ENCODE measurements at regions not wholly inside any gene's neighbourhood (a gene's known extent, or its start where the extent isn't known, plus 50 kb on each side); places are given as distances from the start of the nearest gene placed in this dataset.
A peak's percentile ranks its signal among the peaks of the same experiment; 100 is the strongest.

DNA sequence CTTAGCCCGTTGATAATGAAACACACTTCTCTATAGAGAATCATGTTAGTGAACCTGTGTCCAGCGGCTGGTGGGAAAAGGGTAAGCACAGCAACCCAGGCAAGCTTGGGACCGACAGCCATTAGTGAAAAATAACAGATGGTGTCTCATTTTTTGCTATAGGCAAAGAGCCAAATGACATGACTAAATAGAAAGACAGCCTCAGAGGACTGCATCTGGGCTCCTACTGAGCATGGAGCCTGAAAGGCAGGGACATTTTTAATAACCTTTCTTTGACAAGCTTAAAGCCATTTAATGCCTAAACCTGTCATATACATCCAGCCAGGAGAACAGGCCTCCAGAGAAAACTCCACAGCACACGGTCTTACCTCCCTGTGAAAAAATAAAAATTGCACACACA, 67.0 kb downstream of the FANCF start:
- H3K4me1 ChIP-seq (ENCODE audit: control insufficient read depth in 1 of 2, insufficient read depth in 2 of 2, low read depth in 1 of 2, low read length in 1 of 2) = peaks cover 0 to 18% of the 10 kb centered on the region in 2 experiments; a peak in 2 of 4 replicates
- 0 out of 2 replicates have a peak overlapping the region, but pooled peaks have one; percentile 8 for H3K4me2 ChIP-seq
- no peaks in the 10 kb centered on the region for H3F3A ChIP-seq (replicated peaks; ENCODE audit: insufficient read depth)
- TF ChIP-seq NRF1 (IDR thresholded peaks at IDR 0.05; ENCODE audit: low read depth, low read length) = no peak
- TF ChIP-seq EP300 (IDR thresholded peaks at IDR 0.05; ENCODE audit: borderline replicate concordance in 1 of 2, low read depth in 1 of 2, low read length in 1 of 2) = peak in 1 of 2 experiments; percentile 63; a peak in 2 of 4 replicates
- peak; percentile 48 for TF ChIP-seq CHD2 (IDR thresholded peaks at IDR 0.05; ENCODE audit: low read length, partially characterized antibody)
- TF ChIP-seq, protein P1, sequence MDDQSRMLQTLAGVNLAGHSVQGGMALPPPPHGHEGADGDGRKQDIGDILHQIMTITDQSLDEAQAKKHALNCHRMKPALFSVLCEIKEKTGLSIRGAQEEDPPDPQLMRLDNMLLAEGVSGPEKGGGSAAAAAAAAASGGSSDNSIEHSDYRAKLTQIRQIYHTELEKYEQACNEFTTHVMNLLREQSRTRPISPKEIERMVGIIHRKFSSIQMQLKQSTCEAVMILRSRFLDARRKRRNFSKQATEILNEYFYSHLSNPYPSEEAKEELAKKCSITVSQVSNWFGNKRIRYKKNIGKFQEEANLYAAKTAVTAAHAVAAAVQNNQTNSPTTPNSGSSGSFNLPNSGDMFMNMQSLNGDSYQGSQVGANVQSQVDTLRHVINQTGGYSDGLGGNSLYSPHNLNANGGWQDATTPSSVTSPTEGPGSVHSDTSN (IDR thresholded peaks at IDR 0.05) = peak; percentile 20; the same call in 1 of the 2 replicates
- peak; percentile 54 for TF ChIP-seq MXI1 (IDR thresholded peaks at IDR 0.05; ENCODE audit: low read depth, low read length)
- TF ChIP-seq RAD21 (IDR thresholded peaks at IDR 0.05; ENCODE audit: low read length) = 0 out of 2 replicates have a peak, but pooled peaks have one; percentile 22
- 0 out of 2 replicates have a peak, but pooled peaks have one; percentile 14 for TF ChIP-seq RCOR1 (IDR thresholded peaks at IDR 0.05; ENCODE audit: low read length)
- peak; percentile 47; the same call in 1 of the 2 replicates for TF ChIP-seq GATA2 (CRISPR knock-in tag; IDR thresholded peaks at IDR 0.05)
- TF ChIP-seq NFIC (IDR thresholded peaks at IDR 0.05; ENCODE audit: borderline replicate concordance) = peak; percentile 18; the same call in 1 of the 2 replicates
- no peak for TF ChIP-seq RXRA (IDR thresholded peaks at IDR 0.05; ENCODE audit: borderline replicate concordance, low read depth)
- TF ChIP-seq EZH2phosphoT487 (IDR thresholded peaks at IDR 0.05; ENCODE audit: borderline replicate concordance, low read depth) = no peak
- TF ChIP-seq TCF12 (IDR thresholded peaks at IDR 0.05) = peak; percentile 57; the same call in 1 of the 2 replicates
- no peak for TF ChIP-seq YY1 (IDR thresholded peaks at IDR 0.05; ENCODE audit: low read depth)
- ChIA-PET CTCF (interaction anchor here (0.7 to 6.1 kb wide), 4 partner anchors 16 to 238 kb away, joined by 3 to 40 read pairs (median 4); no protein-coding TSS in a partner anchor), POLR2A (interaction anchor here (1.3 to 1.4 kb wide), 2 partner anchors 9 to 66 kb away, joined by 4 to 5 read pairs; partner anchors contain the start of gene FANCF)
- peak overlapping the region in 1 of 2 experiments; percentile 97; a peak in 2 of 4 replicates for H3K27ac ChIP-seq (ENCODE audit: low read depth in 2 of 2, low read length in 1 of 2)
- 3% methylated on average over 4 of the region's 4 CpGs for WGBS (ENCODE audit: low lambda C conversion rate)
- H3K9ac ChIP-seq = no peak overlapping the region
- no peaks in the 10 kb centered on the region for H3K36me3 ChIP-seq (replicated peaks in 1 of 2; ENCODE audit: control insufficient read depth in 1 of 2, insufficient read depth in 2 of 2, low read length in 1 of 2)
- no peaks in the 10 kb centered on the region for H3K9me2 ChIP-seq
- H3K9me3 ChIP-seq = no peaks in the 10 kb centered on the region
- H3K4me3 ChIP-seq (ENCODE audit: low read depth in 2 of 2, low read length in 1 of 2) = no peak overlapping the region
- no peaks in the 10 kb centered on the region for H4K20me1 ChIP-seq (ENCODE audit: insufficient read depth)
- H2AFZ ChIP-seq (ENCODE audit: low read depth) = no peak overlapping the region
- H3K79me2 ChIP-seq (ENCODE audit: insufficient read depth) = no peaks in the 10 kb centered on the region
- no peaks in the 10 kb centered on the region for H3K27me3 ChIP-seq (ENCODE audit: insufficient read depth)
- peak; percentile 52 for DNase-seq

DNA sequence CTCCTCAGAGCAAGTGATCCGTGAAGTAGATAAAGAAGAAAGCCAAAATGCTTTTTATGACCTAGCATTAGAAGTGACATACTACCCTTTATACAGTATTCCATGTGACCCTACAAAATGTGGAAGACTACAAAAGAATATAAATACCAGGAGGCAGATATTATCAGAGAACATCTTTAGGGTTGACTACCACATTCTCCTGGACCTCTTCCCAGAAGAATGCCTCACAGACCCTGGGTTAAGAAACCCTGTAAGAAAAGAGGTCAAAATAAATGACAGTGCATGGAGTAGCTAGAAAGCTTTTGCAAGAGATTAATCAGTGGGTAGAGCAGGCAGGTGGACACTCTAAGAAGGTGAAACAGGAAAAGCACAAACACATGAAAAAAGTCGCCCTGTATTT, 69.2 kb downstream of the FANCF start:
- Histone ChIP-seq H2AFZ (ENCODE audit: low read depth) (no peak overlapping the region), H3K27me3 (ENCODE audit: insufficient read depth) (no peaks in the 10 kb centered on the region), H3K9ac (no peak overlapping the region), H3K9me3 (no peaks in the 10 kb centered on the region), H3F3A (replicated peaks; ENCODE audit: insufficient read depth) (no peaks in the 10 kb centered on the region), H4K20me1 (ENCODE audit: insufficient read depth) (no peaks in the 10 kb centered on the region), H3K36me3 (replicated peaks in 1 of 2; ENCODE audit: control insufficient read depth in 1 of 2, insufficient read depth in 2 of 2, low read length in 1 of 2) (no peaks in the 10 kb centered on the region), H3K79me2 (ENCODE audit: insufficient read depth) (no peaks in the 10 kb centered on the region), H3K9me2 (no peaks in the 10 kb centered on the region), H3K27ac (ENCODE audit: low read depth in 2 of 2, low read length in 1 of 2) (no peak overlapping the region), H3K4me3 (ENCODE audit: low read depth in 2 of 2, low read length in 1 of 2) (no peak overlapping the region), H3K4me2 (no peak overlapping the region), H3K4me1 (ENCODE audit: control insufficient read depth in 1 of 2, insufficient read depth in 2 of 2, low read depth in 1 of 2, low read length in 1 of 2) (peaks cover 0 to 18% of the 10 kb centered on the region in 2 experiments; a peak in 2 of 4 replicates)
- CTCF ChIA-PET = interaction anchor here (1.3 to 6.1 kb wide), 2 partner anchors 16 to 21 kb away, joined by 3 to 40 read pairs; no protein-coding TSS in a partner anchor
- POLR2A ChIA-PET = no interaction called here
- no peak for DNase-seq
- 43% methylated on average over 2 of the region's 2 CpGs for WGBS (ENCODE audit: low lambda C conversion rate)
- TF ChIP-seq FOXJ3 (CRISPR knock-in tag; IDR thresholded peaks at IDR 0.05) = no peak
- no peak for TF ChIP-seq RCOR1 (IDR thresholded peaks at IDR 0.05; ENCODE audit: low read length)
- TF ChIP-seq, protein P2, sequence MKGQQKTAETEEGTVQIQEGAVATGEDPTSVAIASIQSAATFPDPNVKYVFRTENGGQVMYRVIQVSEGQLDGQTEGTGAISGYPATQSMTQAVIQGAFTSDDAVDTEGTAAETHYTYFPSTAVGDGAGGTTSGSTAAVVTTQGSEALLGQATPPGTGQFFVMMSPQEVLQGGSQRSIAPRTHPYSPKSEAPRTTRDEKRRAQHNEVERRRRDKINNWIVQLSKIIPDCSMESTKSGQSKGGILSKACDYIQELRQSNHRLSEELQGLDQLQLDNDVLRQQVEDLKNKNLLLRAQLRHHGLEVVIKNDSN (IDR thresholded peaks at IDR 0.05; ENCODE audit: borderline replicate concordance, low read depth) = no peak
- no peak for TF ChIP-seq POLR2AphosphoS5 (IDR thresholded peaks at IDR 0.05; ENCODE audit: low read depth, low read length)
- no peak for TF ChIP-seq MEF2A (IDR thresholded peaks at IDR 0.05; ENCODE audit: borderline replicate concordance, low read depth)
- TF ChIP-seq MXI1 (IDR thresholded peaks at IDR 0.05; ENCODE audit: low read depth, low read length) = no peak
- no peak for TF ChIP-seq FOXM1 (IDR thresholded peaks at IDR 0.05; ENCODE audit: low read depth)
- no peak for TF ChIP-seq RXRA (IDR thresholded peaks at IDR 0.05; ENCODE audit: borderline replicate concordance, low read depth)
- TF ChIP-seq ELF1 (IDR thresholded peaks at IDR 0.05) = no peak
- TF ChIP-seq, protein P3, sequence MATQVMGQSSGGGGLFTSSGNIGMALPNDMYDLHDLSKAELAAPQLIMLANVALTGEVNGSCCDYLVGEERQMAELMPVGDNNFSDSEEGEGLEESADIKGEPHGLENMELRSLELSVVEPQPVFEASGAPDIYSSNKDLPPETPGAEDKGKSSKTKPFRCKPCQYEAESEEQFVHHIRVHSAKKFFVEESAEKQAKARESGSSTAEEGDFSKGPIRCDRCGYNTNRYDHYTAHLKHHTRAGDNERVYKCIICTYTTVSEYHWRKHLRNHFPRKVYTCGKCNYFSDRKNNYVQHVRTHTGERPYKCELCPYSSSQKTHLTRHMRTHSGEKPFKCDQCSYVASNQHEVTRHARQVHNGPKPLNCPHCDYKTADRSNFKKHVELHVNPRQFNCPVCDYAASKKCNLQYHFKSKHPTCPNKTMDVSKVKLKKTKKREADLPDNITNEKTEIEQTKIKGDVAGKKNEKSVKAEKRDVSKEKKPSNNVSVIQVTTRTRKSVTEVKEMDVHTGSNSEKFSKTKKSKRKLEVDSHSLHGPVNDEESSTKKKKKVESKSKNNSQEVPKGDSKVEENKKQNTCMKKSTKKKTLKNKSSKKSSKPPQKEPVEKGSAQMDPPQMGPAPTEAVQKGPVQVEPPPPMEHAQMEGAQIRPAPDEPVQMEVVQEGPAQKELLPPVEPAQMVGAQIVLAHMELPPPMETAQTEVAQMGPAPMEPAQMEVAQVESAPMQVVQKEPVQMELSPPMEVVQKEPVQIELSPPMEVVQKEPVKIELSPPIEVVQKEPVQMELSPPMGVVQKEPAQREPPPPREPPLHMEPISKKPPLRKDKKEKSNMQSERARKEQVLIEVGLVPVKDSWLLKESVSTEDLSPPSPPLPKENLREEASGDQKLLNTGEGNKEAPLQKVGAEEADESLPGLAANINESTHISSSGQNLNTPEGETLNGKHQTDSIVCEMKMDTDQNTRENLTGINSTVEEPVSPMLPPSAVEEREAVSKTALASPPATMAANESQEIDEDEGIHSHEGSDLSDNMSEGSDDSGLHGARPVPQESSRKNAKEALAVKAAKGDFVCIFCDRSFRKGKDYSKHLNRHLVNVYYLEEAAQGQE (IDR thresholded peaks at IDR 0.05; ENCODE audit: low read depth, low read length) = no peak
- TF ChIP-seq TAF1 (IDR thresholded peaks at IDR 0.05; ENCODE audit: borderline replicate concordance, low read depth, low read length) = no peak
- TF ChIP-seq IRF3 (IDR thresholded peaks at IDR 0.05; ENCODE audit: low read depth, low read length) = no peak
- TF ChIP-seq TCF12 (IDR thresholded peaks at IDR 0.05) = no peak
- no peak for TF ChIP-seq NFIC (IDR thresholded peaks at IDR 0.05; ENCODE audit: borderline replicate concordance)

Data from SK-N-SH (cell line).